A673 (cell line): ENCODE measurements at regions not wholly inside any gene's neighbourhood (a gene's known extent, or its start where the extent isn't known, plus 50 kb on each side); places are given as distances from the start of the nearest gene placed in this dataset.

Experiments used
- BruUV-seq: library from RNA; stranded (reverse); fragments of 400-500 nt; replicated peaks from 2 replicates; lab custom pipeline; 2021; lab: Mats Ljungman, UMichigan
- CTCF ChIA-PET: fragments of 300-600 bp; sonication (Branson Sonifier 250); formaldehyde crosslinking; loops from one replicate; lab custom pipeline; 2022; ENCODE audit warnings: antibody characterized with exemption; lab: Charles Lee
- POLR2A ChIA-PET: fragments of 300-600 bp; sonication (Branson Sonifier 250); formaldehyde crosslinking; loops from one replicate; lab custom pipeline; 2022; ENCODE audit warnings: antibody characterized with exemption; ENCODE audit not compliant: low non-redundant PET; lab: Charles Lee
- DNase-seq: peaks from one replicate; pipeline ENCODE4 v3.0.0-alpha.2; 2015; ENCODE audit warnings: low spot score
- H3K27ac ChIP-seq: fragments of 200-600 bp; sonication (generic); 2 replicates; pipeline ENCODE4 v1.5.1; 2016; ENCODE audit warnings: mixed run types, low read depth, mild to moderate bottlenecking, mixed read lengths, antibody characterized with exemption, low read length; ENCODE audit not compliant: poor library complexity, severe bottlenecking
- H3K27me3 ChIP-seq: fragments of 200-600 bp; sonication (generic); replicated peaks from 2 replicates; pipeline ENCODE4 v1.6.1; 2017; ENCODE audit warnings: mixed run types, low read depth, mild to moderate bottlenecking, mixed read lengths, antibody characterized with exemption, low read length; ENCODE audit not compliant: insufficient read depth, poor library complexity
- H3K36me3 ChIP-seq: fragments of 200-600 bp; sonication (generic); 2 replicates; pipeline ENCODE4 v1.6.1; 2016; ENCODE audit warnings: mixed run types, mild to moderate bottlenecking, mixed read lengths, antibody characterized with exemption, low read length; ENCODE audit not compliant: insufficient read depth, poor library complexity, severe bottlenecking
- H3K4me1 ChIP-seq: fragments of 200-600 bp; sonication (generic); 2 replicates; pipeline ENCODE4 v1.6.1; 2017; ENCODE audit warnings: mixed run types, mild to moderate bottlenecking, mixed read lengths, antibody characterized with exemption, low read length; ENCODE audit not compliant: insufficient read depth, poor library complexity, severe bottlenecking
- H3K4me3 ChIP-seq: fragments of 200-600 bp; sonication (generic); 2 replicates; pipeline ENCODE4 v1.5.1; 2016; ENCODE audit warnings: low read depth, mixed run types, mild to moderate bottlenecking, mixed read lengths, low read length; ENCODE audit not compliant: poor library complexity, severe bottlenecking
- H3K9me3 ChIP-seq: fragments of 200-600 bp; sonication (generic); 2 replicates; pipeline ENCODE4 v1.6.1; 2016; ENCODE audit warnings: mixed run types, low read depth, mild to moderate bottlenecking, mixed read lengths, antibody characterized with exemption, low read length; ENCODE audit not compliant: poor library complexity, severe bottlenecking
- CTCF ChIP-seq: fragments of 300-800, 200-600 bp; sonication (generic); conservative IDR thresholded peaks from 2 replicates; pipeline ENCODE4 v1.5.1; 2017; ENCODE audit warnings: low read depth, mild to moderate bottlenecking, antibody characterized with exemption, low read length, moderate library complexity, mixed read lengths
- EZH2 ChIP-seq: fragments of 200-600 bp; sonication (generic); IDR thresholded peaks from 2 replicates; pipeline ENCODE4 v1.6.1; 2017; ENCODE audit warnings: borderline replicate concordance, low read depth, mild to moderate bottlenecking, mixed read lengths, antibody characterized with exemption, low read length; ENCODE audit not compliant: poor library complexity, severe bottlenecking
- intact Hi-C: fragments of 100-400 bp; cut with micrococcal nuclease; formaldehyde crosslinking; loops from one replicate; pipeline ENCODE4 v1.10.0; 2022; ENCODE audit not compliant: unreplicated experiment

- POLR2A ChIA-PET = no interaction called here
- TF ChIP-seq EZH2 (no peak), CTCF (no peak)
- BruUV-seq = no TSS peak
- no peaks in the 10 kb centered on the region for H3K9me3 ChIP-seq
- H3K27ac ChIP-seq = no peak overlapping the region
- no peaks in the 10 kb centered on the region for H3K27me3 ChIP-seq
- H3K4me1 ChIP-seq = no peaks in the 10 kb centered on the region
- CTCF ChIA-PET = no interaction called here
- H3K36me3 ChIP-seq = no peaks in the 10 kb centered on the region
- no peak overlapping the region for H3K4me3 ChIP-seq
- DNase-seq = no peak
- intact Hi-C loops = no loop called here
Observed at GRCh38 chr6:121571455-121571854, 136.0 kb downstream of the GJA1 start.

- BruUV-seq = no TSS peak
- no peaks in the 10 kb centered on the region for H3K27me3 ChIP-seq
- H3K9me3 ChIP-seq = no peaks in the 10 kb centered on the region
- no peak overlapping the region for H3K4me3 ChIP-seq
- POLR2A ChIA-PET = no interaction called here
- CTCF ChIA-PET = no interaction called here
- H3K4me1 ChIP-seq = no peaks in the 10 kb centered on the region
- no peak overlapping the region for H3K27ac ChIP-seq
- no peaks in the 10 kb centered on the region for H3K36me3 ChIP-seq
- intact Hi-C loops = no loop called here
- TF ChIP-seq CTCF (no peak), EZH2 (no peak)
- no peak for DNase-seq
Observed at GRCh38 chr6:121573481-121573880, 138.0 kb downstream of the GJA1 start.

GRCh38 chr6:121578216-121578615 is 142.8 kb downstream of the GJA1 start:
- TF ChIP-seq CTCF (no peak), EZH2 (no peak)
- no TSS peak for BruUV-seq
- Histone ChIP-seq H3K27me3 (no peaks in the 10 kb centered on the region), H3K36me3 (no peaks in the 10 kb centered on the region), H3K9me3 (no peaks in the 10 kb centered on the region), H3K4me3 (no peak overlapping the region), H3K27ac (no peak overlapping the region), H3K4me1 (no peaks in the 10 kb centered on the region)
- ChIA-PET POLR2A (no interaction called here), CTCF (interaction anchor here (0.7 kb wide), 1 partner anchor 419 kb away, joined by 3 read pairs; no protein-coding TSS in a partner anchor)
- DNase-seq = no peak
- intact Hi-C loops = no loop called here
